ENCODE measurements at regions not wholly inside any gene's neighbourhood (a gene's known extent, or its start where the extent isn't known, plus 50 kb on each side); places are given as distances from the start of the nearest gene placed in this dataset.

- no peak for DNase-seq (ENCODE audit: extremely low read depth, low read depth)
- no peak for TF ChIP-seq CTCF (IDR thresholded peaks at IDR 0.05; ENCODE audit: low read depth, low read length)
Observed at GRCh38 chr11:33594188-33594587, 106.4 kb downstream of the C11orf91 start.

GRCh38 chr11:33590441-33590840 is 110.2 kb downstream of the C11orf91 start:
- no peak for DNase-seq (ENCODE audit: extremely low read depth, low read depth)
- no peak for TF ChIP-seq CTCF (IDR thresholded peaks at IDR 0.05; ENCODE audit: low read depth, low read length)

GRCh38 chr11:33588056-33588455 is 112.6 kb downstream of the C11orf91 start:
- TF ChIP-seq CTCF (IDR thresholded peaks at IDR 0.05; ENCODE audit: low read depth, low read length): no peak
- DNase-seq (ENCODE audit: extremely low read depth, low read depth): no peak

- no peak for DNase-seq (ENCODE audit: extremely low read depth, low read depth)
- no peak for TF ChIP-seq CTCF (IDR thresholded peaks at IDR 0.05; ENCODE audit: low read depth, low read length)
Observed at GRCh38 chr11:33585586-33586209, 114.9 kb downstream of the C11orf91 start.

GRCh38 chr11:33582636-33583325 is 117.8 kb downstream of the C11orf91 start:
- no peak for TF ChIP-seq CTCF (IDR thresholded peaks at IDR 0.05; ENCODE audit: low read depth, low read length)
- no peak for DNase-seq (ENCODE audit: extremely low read depth, low read depth)

- TF ChIP-seq CTCF (IDR thresholded peaks at IDR 0.05; ENCODE audit: low read depth, low read length): no peak
- DNase-seq (ENCODE audit: extremely low read depth, low read depth): no peak
Observed at GRCh38 chr11:33579101-33579500, 121.5 kb downstream of the C11orf91 start.

GRCh38 chr11:33577204-33577603 is 123.4 kb downstream of the C11orf91 start:
- TF ChIP-seq CTCF (IDR thresholded peaks at IDR 0.05; ENCODE audit: low read depth, low read length): no peak
- DNase-seq (ENCODE audit: extremely low read depth, low read depth): no peak

Data from AG09319 (cell line).